GM18498 (cell line): ENCODE measurements at regions not wholly inside any gene's neighbourhood (a gene's known extent, or its start where the extent isn't known, plus 50 kb on each side); places are given as distances from the start of the nearest gene placed in this dataset.
"Not testable (repeated sequence)": the region's sequence is repeated elsewhere in the genome, so short reads cannot be mapped to it uniquely, and the experiment has no call there.

ENCODE experiments used
- ATAC-seq: cut with Tn5 transposase; IDR thresholded peaks from one replicate; pipeline ENCODE4 v1.9.1; 2021; ENCODE audit warnings: mild to moderate bottlenecking, moderate library complexity; ENCODE audit not compliant: unreplicated experiment

GRCh38 chr5:52010454-52010853 lies 627.2 kb downstream of the ISL1 start:
- no peak for ATAC-seq

GRCh38 chr5:52013523-52013922 lies 630.3 kb downstream of the ISL1 start:
- no peak for ATAC-seq

- ATAC-seq = no peak
These were observed 632.5 kb downstream of the ISL1 start for GRCh38 chr5:52015760-52016159.

- ATAC-seq = no peak
These were observed 634.3 kb downstream of the ISL1 start for GRCh38 chr5:52017567-52017966.

GRCh38 chr5:52024359-52024758 lies 641.1 kb downstream of the ISL1 start:
- ATAC-seq = no peak

- not testable (repeated sequence) for ATAC-seq
These were observed 646.6 kb downstream of the ISL1 start for GRCh38 chr5:52029836-52030235.

GRCh38 chr5:52041842-52042241 lies 658.6 kb downstream of the ISL1 start:
- no peak for ATAC-seq

GRCh38 chr5:52043137-52043536 lies 659.9 kb downstream of the ISL1 start:
- ATAC-seq = no peak

GRCh38 chr5:52043543-52043942 lies 660.3 kb downstream of the ISL1 start:
- no peak for ATAC-seq

GRCh38 chr5:52051759-52052158 lies 668.5 kb downstream of the ISL1 start:
- no peak for ATAC-seq

GRCh38 chr5:52063186-52063585 lies 679.9 kb downstream of the ISL1 start:
- ATAC-seq = no peak

GRCh38 chr5:52065182-52065581 lies 681.9 kb downstream of the ISL1 start:
- peak; percentile 76 for ATAC-seq

GRCh38 chr5:52069997-52070396 lies 686.7 kb downstream of the ISL1 start:
- ATAC-seq = no peak

- ATAC-seq = no peak
These were observed 690.9 kb downstream of the ISL1 start for GRCh38 chr5:52073993-52074689.

GRCh38 chr5:52077941-52078815 lies 694.9 kb downstream of the ISL1 start:
- no peak for ATAC-seq

GRCh38 chr5:52102311-52102710 lies 685.4 kb upstream of the ITGA1 start:
- ATAC-seq = not testable (repeated sequence)

- no peak for ATAC-seq
These were observed 680.4 kb upstream of the ITGA1 start for GRCh38 chr5:52107210-52107905.

- no peak for ATAC-seq
These were observed 667.9 kb upstream of the ITGA1 start for GRCh38 chr5:52119768-52120167.

GRCh38 chr5:52132053-52132452 lies 655.7 kb upstream of the ITGA1 start:
- ATAC-seq = no peak

- ATAC-seq = no peak
These were observed 653.6 kb upstream of the ITGA1 start for GRCh38 chr5:52134013-52134650.
